Ishikawa (cell line): ENCODE measurements at regions not wholly inside any gene's neighbourhood (a gene's known extent, or its start where the extent isn't known, plus 50 kb on each side); places are given as distances from the start of the nearest gene placed in this dataset.

ENCODE experiments used
- CEBPB ChIP-seq: IDR thresholded peaks from 2 replicates; pipeline ENCODE4 v1.6.1; 2012
- CREB1 ChIP-seq: IDR thresholded peaks from 2 replicates; pipeline ENCODE4 v1.6.1; 2012; ENCODE audit warnings: low read depth
- EGR1 ChIP-seq: IDR thresholded peaks from 2 replicates; pipeline ENCODE4 v1.6.1; 2012
- EP300 ChIP-seq: IDR thresholded peaks from 2 replicates; pipeline ENCODE4 v1.6.1; 2012; ENCODE audit warnings: borderline replicate concordance
- FOXM1 ChIP-seq: IDR thresholded peaks from 2 replicates; pipeline ENCODE4 v1.6.1; 2012; ENCODE audit warnings: low read depth, borderline replicate concordance
- NFIC ChIP-seq: IDR thresholded peaks from 2 replicates; pipeline ENCODE4 v1.6.1; 2012
- RAD21 ChIP-seq: IDR thresholded peaks from 2 replicates; pipeline ENCODE4 v1.6.1; 2012; ENCODE audit warnings: low read depth
- TAF1 ChIP-seq: IDR thresholded peaks from 2 replicates; pipeline ENCODE4 v1.6.1; 2012; ENCODE audit warnings: low read depth, mild to moderate bottlenecking
- TCF12 ChIP-seq: IDR thresholded peaks from 2 replicates; pipeline ENCODE4 v1.6.1; 2012; ENCODE audit warnings: low read depth
- TEAD4 ChIP-seq: IDR thresholded peaks from 2 replicates; pipeline ENCODE4 v1.6.1; 2012
- YY1 ChIP-seq: IDR thresholded peaks from 2 replicates; pipeline ENCODE4 v1.6.1; 2012; ENCODE audit warnings: low read depth
- ZBTB7A ChIP-seq: IDR thresholded peaks from 2 replicates; pipeline ENCODE4 v1.6.1; 2012; ENCODE audit warnings: low read depth
- TF ChIP-seq, protein P1 (sequence below): IDR thresholded peaks from 2 replicates; pipeline ENCODE4 v1.6.1; 2012; ENCODE audit warnings: low read depth, mild to moderate bottlenecking
- TF ChIP-seq, protein P2 (sequence below): IDR thresholded peaks from 2 replicates; pipeline ENCODE4 v1.6.1; 2012
- TF ChIP-seq, protein P3 (sequence below): IDR thresholded peaks from 2 replicates; pipeline ENCODE4 v1.6.1; 2012

DNA sequence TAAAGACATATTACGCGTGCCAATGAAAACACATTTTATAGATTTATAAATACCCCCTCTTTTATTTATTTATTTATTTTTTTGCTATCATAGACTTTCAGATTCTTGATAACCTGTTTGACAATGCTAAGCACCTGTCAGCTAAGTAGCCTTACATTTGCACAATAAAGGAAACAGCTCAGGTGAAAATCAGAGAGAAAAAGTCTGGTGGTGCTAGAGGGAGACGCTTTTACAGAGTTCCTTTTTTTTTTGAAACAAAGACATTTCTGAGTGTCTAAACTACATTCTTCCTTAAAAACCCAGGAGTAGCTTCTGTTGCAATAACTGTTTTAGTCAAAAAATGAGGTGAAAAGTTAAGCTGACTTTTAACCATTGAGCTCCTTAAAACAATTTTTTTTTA is 1611.6 kb downstream of the NCAM2 start:
- TF ChIP-seq ZBTB7A = no peak
- TF ChIP-seq, protein P1, sequence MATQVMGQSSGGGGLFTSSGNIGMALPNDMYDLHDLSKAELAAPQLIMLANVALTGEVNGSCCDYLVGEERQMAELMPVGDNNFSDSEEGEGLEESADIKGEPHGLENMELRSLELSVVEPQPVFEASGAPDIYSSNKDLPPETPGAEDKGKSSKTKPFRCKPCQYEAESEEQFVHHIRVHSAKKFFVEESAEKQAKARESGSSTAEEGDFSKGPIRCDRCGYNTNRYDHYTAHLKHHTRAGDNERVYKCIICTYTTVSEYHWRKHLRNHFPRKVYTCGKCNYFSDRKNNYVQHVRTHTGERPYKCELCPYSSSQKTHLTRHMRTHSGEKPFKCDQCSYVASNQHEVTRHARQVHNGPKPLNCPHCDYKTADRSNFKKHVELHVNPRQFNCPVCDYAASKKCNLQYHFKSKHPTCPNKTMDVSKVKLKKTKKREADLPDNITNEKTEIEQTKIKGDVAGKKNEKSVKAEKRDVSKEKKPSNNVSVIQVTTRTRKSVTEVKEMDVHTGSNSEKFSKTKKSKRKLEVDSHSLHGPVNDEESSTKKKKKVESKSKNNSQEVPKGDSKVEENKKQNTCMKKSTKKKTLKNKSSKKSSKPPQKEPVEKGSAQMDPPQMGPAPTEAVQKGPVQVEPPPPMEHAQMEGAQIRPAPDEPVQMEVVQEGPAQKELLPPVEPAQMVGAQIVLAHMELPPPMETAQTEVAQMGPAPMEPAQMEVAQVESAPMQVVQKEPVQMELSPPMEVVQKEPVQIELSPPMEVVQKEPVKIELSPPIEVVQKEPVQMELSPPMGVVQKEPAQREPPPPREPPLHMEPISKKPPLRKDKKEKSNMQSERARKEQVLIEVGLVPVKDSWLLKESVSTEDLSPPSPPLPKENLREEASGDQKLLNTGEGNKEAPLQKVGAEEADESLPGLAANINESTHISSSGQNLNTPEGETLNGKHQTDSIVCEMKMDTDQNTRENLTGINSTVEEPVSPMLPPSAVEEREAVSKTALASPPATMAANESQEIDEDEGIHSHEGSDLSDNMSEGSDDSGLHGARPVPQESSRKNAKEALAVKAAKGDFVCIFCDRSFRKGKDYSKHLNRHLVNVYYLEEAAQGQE = no peak
- no peak for TF ChIP-seq CEBPB
- TF ChIP-seq NFIC = no peak
- TF ChIP-seq, protein P2, sequence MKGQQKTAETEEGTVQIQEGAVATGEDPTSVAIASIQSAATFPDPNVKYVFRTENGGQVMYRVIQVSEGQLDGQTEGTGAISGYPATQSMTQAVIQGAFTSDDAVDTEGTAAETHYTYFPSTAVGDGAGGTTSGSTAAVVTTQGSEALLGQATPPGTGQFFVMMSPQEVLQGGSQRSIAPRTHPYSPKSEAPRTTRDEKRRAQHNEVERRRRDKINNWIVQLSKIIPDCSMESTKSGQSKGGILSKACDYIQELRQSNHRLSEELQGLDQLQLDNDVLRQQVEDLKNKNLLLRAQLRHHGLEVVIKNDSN = no peak
- no peak for TF ChIP-seq TAF1
- no peak for TF ChIP-seq TCF12
- no peak for TF ChIP-seq CREB1
- TF ChIP-seq TEAD4 = no peak
- TF ChIP-seq YY1 = no peak
- TF ChIP-seq, protein P3, sequence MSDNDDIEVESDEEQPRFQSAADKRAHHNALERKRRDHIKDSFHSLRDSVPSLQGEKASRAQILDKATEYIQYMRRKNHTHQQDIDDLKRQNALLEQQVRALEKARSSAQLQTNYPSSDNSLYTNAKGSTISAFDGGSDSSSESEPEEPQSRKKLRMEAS = no peak

DNA sequence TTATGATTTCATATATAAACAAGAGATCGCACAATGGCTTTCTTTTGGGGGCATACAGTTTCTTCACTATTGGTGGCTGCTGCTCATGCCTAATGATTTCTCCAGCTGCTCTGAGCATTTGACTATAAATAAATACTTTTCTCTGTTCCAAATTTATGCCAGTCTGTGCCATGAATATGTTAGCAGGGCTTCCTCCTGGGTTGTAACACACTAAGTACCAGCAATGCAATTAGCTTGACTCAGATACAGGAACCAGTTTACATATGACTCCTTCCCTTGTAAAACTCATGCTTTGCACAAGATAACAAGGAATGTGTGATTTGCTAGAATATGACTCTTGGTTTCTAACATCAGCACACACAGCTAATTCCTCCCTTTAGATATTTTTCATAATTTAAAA is 1629.7 kb downstream of the NCAM2 start:
- TF ChIP-seq ZBTB7A (no peak), EP300 (no peak), TAF1 (no peak), NFIC (no peak), CREB1 (no peak), TEAD4 (no peak), EGR1 (no peak), FOXM1 (no peak)

DNA sequence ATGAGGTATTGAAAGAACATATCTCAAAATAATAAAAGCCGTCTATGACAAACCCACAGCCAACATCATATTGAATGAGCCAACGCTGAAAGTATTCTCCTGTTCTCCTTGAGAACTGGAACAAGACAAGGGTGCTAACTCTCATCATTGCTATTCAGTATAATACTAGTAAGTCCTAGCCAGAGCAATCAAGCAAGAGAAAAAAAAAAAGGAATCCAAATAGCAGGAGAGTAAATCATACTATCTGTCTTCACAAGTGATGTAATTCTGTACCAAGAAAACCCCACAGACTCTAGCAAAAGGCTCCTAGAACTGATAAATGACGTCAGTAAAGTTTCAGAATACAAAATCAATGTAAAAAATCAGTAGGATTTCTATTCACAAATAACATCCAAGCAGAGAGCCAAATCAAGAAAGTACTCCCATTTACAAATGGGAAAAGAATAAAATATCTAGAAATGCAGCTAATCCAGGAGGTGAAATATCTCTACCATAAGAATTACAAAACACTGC is 1632.8 kb downstream of the NCAM2 start:
- no peak for TF ChIP-seq NFIC
- no peak for TF ChIP-seq RAD21
- TF ChIP-seq, protein P3 = no peak
- TF ChIP-seq TEAD4 = no peak
- TF ChIP-seq, protein P1 = no peak
- TF ChIP-seq, protein P2 = no peak
- TF ChIP-seq EGR1 = no peak
- no peak for TF ChIP-seq YY1
- TF ChIP-seq ZBTB7A = no peak
- TF ChIP-seq FOXM1 = no peak

DNA sequence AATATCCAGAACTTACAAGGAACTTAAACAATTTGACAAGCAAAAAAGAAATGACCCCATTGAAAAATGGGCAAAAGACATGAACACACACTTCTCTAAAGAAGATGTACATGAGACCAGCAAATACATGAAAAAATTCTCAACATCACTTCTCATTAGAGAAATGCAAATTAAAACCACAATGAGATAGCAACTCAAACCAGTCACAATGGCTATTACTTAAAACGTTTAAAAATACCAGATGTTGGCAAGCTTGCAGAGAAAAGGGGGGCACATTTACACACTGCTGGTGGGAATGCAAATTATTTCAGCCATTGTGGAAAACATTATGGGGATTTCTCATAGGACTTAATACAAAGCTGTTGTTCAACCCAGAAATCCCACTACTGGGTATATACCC is 1634.0 kb downstream of the NCAM2 start:
- TF ChIP-seq CEBPB = no peak
- TF ChIP-seq ZBTB7A = no peak
- no peak for TF ChIP-seq RAD21
- TF ChIP-seq, protein P2 = no peak
- TF ChIP-seq EP300 = no peak

DNA sequence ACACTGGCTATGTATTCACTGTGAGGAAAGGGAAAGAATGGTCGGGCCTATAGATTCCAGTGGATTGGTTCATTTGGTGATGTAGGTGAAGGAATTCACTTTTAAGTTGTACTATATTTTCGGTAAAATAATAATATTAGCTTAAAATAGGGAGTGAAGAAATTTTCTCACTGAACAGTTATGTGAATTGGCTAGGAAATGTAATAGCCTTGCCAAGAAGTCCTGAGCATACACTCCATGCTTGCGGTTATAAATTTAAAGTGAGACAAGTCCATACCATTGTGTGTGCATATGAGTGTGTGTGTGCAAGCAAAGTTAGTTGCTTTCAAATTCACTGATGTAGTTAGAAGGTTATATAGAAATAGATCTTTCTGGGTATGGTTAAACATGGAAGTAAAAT is 1651.0 kb downstream of the NCAM2 start:
- TF ChIP-seq RAD21 (no peak), ZBTB7A (no peak), CEBPB (no peak), NFIC (no peak), TAF1 (no peak), TEAD4 (no peak), CREB1 (no peak), FOXM1 (no peak), EGR1 (no peak), EP300 (no peak), YY1 (no peak), TCF12 (no peak)
- TF ChIP-seq, protein P1 = no peak
- TF ChIP-seq, protein P2 = no peak
- TF ChIP-seq, protein P3 = no peak
